ENCODE measurements at regions not wholly inside any gene's neighbourhood (a gene's known extent, or its start where the extent isn't known, plus 50 kb on each side); places are given as distances from the start of the nearest gene placed in this dataset.

DNA sequence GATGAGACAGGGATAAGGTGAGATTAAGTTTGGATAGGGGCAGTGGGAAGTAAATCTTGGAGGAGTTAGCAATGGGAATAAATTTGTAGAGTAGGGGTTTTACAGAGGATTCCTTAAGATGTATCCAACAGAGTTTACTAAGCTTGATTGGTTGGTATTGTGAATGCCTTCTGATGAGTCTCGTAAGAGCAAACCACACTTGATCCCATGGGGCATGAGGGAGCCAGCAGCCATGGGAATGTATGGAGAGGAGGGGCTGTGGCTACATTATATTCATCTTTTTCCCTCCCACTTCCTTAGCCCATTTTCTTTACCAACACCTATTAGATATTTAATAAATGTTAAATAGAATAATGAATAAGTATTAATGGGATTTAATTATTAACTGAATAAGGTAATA is 126.6 kb upstream of the NDST3 start:
- Histone ChIP-seq H3K4me1 (ENCODE audit: insufficient read depth, low read length) (no peaks in the 10 kb centered on the region), H2AFZ (ENCODE audit: low read length) (no peak overlapping the region), H3K18ac (ENCODE audit: insufficient read length, low read depth, low read length) (no peak overlapping the region), H3K23ac (ENCODE audit: insufficient read length, low read depth, low read length) (no peak overlapping the region), H4K8ac (replicated peaks; ENCODE audit: insufficient read length, low read depth, low read length) (no peak overlapping the region), H3K27me3 (ENCODE audit: insufficient read depth, low read length) (no peaks in the 10 kb centered on the region), H3K14ac (ENCODE audit: insufficient read depth, low read length) (no peak overlapping the region), H4K5ac (ENCODE audit: insufficient read length, low read depth, low read length) (no peak overlapping the region), H2AK5ac (ENCODE audit: insufficient read length, low read length) (no peak overlapping the region), H3K23me2 (ENCODE audit: insufficient read length, low read depth, low read length, poor library complexity, severe bottlenecking) (no peaks in the 10 kb centered on the region), H2BK5ac (ENCODE audit: insufficient read length, low read length) (no peak overlapping the region), H3K56ac (ENCODE audit: insufficient read length, low read depth, low read length) (no peak overlapping the region), H3K79me2 (ENCODE audit: insufficient read depth, low read length) (no peaks in the 10 kb centered on the region), H3K4me2 (ENCODE audit: insufficient read depth, insufficient read length, low read length) (no peak overlapping the region), H2BK120ac (ENCODE audit: low read depth, low read length, poor library complexity, severe bottlenecking) (no peak overlapping the region), H4K91ac (ENCODE audit: insufficient read length, low read depth, low read length) (no peak overlapping the region), H3K9me3 (ENCODE audit: control insufficient read depth, low read depth, low read length) (no peaks in the 10 kb centered on the region), H2BK12ac (ENCODE audit: insufficient read length, low read depth, low read length) (no peak overlapping the region), H2BK15ac (ENCODE audit: low read depth, low read length) (no peak overlapping the region), H3K4ac (ENCODE audit: low read depth, low read length) (no peak overlapping the region), H3K9ac (ENCODE audit: extremely low read depth, insufficient read length, low read length) (no peak overlapping the region), H3K79me1 (ENCODE audit: insufficient read depth, low read depth, low read length, poor library complexity, severe bottlenecking) (no peaks in the 10 kb centered on the region), H3K27ac (ENCODE audit: insufficient read length, low read depth, low read length) (no peak overlapping the region), H4K20me1 (ENCODE audit: control insufficient read depth, insufficient read depth, insufficient read length) (no peaks in the 10 kb centered on the region), H2BK20ac (ENCODE audit: low read depth, low read length, poor library complexity, severe bottlenecking) (no peak overlapping the region), H3T11ph (ENCODE audit: low read length) (no peak overlapping the region)
- TF ChIP-seq, protein P1, sequence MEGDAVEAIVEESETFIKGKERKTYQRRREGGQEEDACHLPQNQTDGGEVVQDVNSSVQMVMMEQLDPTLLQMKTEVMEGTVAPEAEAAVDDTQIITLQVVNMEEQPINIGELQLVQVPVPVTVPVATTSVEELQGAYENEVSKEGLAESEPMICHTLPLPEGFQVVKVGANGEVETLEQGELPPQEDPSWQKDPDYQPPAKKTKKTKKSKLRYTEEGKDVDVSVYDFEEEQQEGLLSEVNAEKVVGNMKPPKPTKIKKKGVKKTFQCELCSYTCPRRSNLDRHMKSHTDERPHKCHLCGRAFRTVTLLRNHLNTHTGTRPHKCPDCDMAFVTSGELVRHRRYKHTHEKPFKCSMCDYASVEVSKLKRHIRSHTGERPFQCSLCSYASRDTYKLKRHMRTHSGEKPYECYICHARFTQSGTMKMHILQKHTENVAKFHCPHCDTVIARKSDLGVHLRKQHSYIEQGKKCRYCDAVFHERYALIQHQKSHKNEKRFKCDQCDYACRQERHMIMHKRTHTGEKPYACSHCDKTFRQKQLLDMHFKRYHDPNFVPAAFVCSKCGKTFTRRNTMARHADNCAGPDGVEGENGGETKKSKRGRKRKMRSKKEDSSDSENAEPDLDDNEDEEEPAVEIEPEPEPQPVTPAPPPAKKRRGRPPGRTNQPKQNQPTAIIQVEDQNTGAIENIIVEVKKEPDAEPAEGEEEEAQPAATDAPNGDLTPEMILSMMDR (conservative IDR thresholded peaks at IDR 0.05): no peak
- Mint-ChIP-seq H3K9me3 (no peaks in the 10 kb centered on the region), H3K4me1 (no peaks in the 10 kb centered on the region), H3K27ac (no peak overlapping the region), H3K27me3 (ENCODE audit: low read depth) (no peaks in the 10 kb centered on the region; the same call in 1 of the 2 replicates), H3K4me3 (no peak overlapping the region), H3K36me3 (ENCODE audit: insufficient read depth in 1 of 3, low read depth in 3 of 3) (no peaks in the 10 kb centered on the region)
- no CpG with 5 or more reads among the region's 1 CpG for WGBS (ENCODE audit: extremely low coverage, insufficient read length, low lambda C conversion rate)
- DNase-seq: no peak

All from H9 (cell line).